Sigmoid colon (tissue), 6 donors: ENCODE measurements at regions not wholly inside any gene's neighbourhood (a gene's known extent, or its start where the extent isn't known, plus 50 kb on each side); places are given as distances from the start of the nearest gene placed in this dataset.

ENCODE experiments used
- DNase-seq: peaks from one replicate; pipeline ENCODE4 v3.0.0-alpha.2; 2019
- H3K27ac ChIP-seq, 4 donors: fragments of 200-600 bp; sonication (generic); one replicate each; pipeline ENCODE4 v1.5.1; 2016 to 2019; ENCODE audit warnings: mild to moderate bottlenecking in 1 of 4
- H3K27me3 ChIP-seq, 3 donors: fragments of 200-600 bp; sonication (generic); one replicate each; pipeline ENCODE4 v1.5.1; 2019; ENCODE audit warnings: mild to moderate bottlenecking in 1 of 3
- H3K36me3 ChIP-seq, 4 donors: fragments of 200-600 bp; sonication (generic); one replicate each; pipeline ENCODE4 v1.5.1; 2016 to 2019
- H3K4me1 ChIP-seq, 4 donors: fragments of 200-600 bp; sonication (generic); one replicate each; pipeline ENCODE4 v1.5.1; 2017 to 2019
- H3K4me3 ChIP-seq, 4 donors: fragments of 200-600 bp; sonication (generic); one replicate each; pipeline ENCODE4 v1.5.1; 2017 to 2019; ENCODE audit warnings: mild to moderate bottlenecking in 2 of 4, moderate library complexity in 1 of 4
- H3K9me3 ChIP-seq, 4 donors: fragments of 200-600 bp in 3 of 4; sonication (generic) in 3 of 4; one replicate each; pipeline versions ENCODE4 v1.5.1 to v1.6.1; 2013 to 2019
- EP300 ChIP-seq, 4 donors: sonication (generic); formaldehyde crosslinking; IDR thresholded peaks; one replicate each; pipeline ENCODE4 v1.6.1; 2017; ENCODE audit warnings: antibody characterized with exemption in 4 of 4
- POLR2A ChIP-seq, 2 donors: fragments of 450-650 bp; IDR thresholded peaks; one replicate each; pipeline ENCODE4 v1.6.1; 2016; ENCODE audit warnings: antibody characterized with exemption in 2 of 2, mild to moderate bottlenecking in 2 of 2, moderate library complexity in 2 of 2
- POLR2AphosphoS5 ChIP-seq, 4 donors: sonication (generic); formaldehyde crosslinking; IDR thresholded peaks; one replicate each; pipeline ENCODE4 v1.6.1; 2017; ENCODE audit warnings: antibody characterized with exemption in 4 of 4
- WGBS, 2 donors: extraction: QIAGEN DNeasy Blood & Tissue Kit; methylation state at CpG; one replicate each; pipeline ENCODE4 v1.1.7; 2013; 5-methylcytosine and 5-hydroxymethylcytosine counted together
- intact Hi-C: fragments of 100-400 bp; cut with DNase I; formaldehyde crosslinking; loops from one replicate; pipeline ENCODE4 v1.15.1; 2023
- small RNA-seq, 3 donors: library from RNA; depleted of rRNA; stranded (forward); fragments of <200 nt; gene quantifications; one replicate each; pipeline ENCODE3, GENCODE V24; 2016
- TF ChIP-seq, protein P1 (sequence below), 4 experiments: fragments of 450-650 bp in 3 of 4; fragments of 200-600 bp in 1 of 4; IDR thresholded peaks; one replicate each; pipeline ENCODE4 v1.5.1; 2016 to 2019; ENCODE audit warnings: antibody characterized with exemption in 4 of 4, mild to moderate bottlenecking in 3 of 4, moderate library complexity in 2 of 4
- donor health status: healthy with polysubstance abuse.
- donor health status: healthy.

DNA sequence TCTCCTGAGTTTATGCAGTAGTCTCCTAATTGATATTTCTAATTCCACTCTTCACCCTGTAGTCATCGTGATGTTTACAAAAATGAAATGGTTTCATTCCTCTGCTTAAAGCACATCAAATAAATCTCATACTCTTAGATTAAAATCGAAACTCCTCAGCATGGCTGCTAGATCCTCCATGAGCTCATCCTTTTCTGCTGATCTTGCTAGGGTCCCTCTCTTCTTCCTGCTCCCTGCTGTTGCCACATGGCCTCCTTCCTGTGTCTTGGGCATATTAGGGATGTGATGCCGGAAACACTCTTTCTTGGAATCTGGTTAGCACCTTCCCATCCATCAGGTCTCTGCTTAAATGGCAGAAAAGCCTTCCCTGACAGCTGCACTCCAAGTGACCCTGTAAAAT is 59.5 kb upstream of the MEGF10 start:
- TF ChIP-seq EP300 (IDR thresholded peaks at IDR 0.05), result no peak
- no peak for TF ChIP-seq POLR2AphosphoS5 (IDR thresholded peaks at IDR 0.05)
- TF ChIP-seq POLR2A (IDR thresholded peaks at IDR 0.05), result no peak
- TF ChIP-seq, protein P1, sequence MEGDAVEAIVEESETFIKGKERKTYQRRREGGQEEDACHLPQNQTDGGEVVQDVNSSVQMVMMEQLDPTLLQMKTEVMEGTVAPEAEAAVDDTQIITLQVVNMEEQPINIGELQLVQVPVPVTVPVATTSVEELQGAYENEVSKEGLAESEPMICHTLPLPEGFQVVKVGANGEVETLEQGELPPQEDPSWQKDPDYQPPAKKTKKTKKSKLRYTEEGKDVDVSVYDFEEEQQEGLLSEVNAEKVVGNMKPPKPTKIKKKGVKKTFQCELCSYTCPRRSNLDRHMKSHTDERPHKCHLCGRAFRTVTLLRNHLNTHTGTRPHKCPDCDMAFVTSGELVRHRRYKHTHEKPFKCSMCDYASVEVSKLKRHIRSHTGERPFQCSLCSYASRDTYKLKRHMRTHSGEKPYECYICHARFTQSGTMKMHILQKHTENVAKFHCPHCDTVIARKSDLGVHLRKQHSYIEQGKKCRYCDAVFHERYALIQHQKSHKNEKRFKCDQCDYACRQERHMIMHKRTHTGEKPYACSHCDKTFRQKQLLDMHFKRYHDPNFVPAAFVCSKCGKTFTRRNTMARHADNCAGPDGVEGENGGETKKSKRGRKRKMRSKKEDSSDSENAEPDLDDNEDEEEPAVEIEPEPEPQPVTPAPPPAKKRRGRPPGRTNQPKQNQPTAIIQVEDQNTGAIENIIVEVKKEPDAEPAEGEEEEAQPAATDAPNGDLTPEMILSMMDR (IDR thresholded peaks at IDR 0.05), result no peak
- DNase-seq, result no peak
- WGBS, 2 donors, result 91 to 92% methylated on average over 3 of the region's 3 CpGs
- no peaks in the 10 kb centered on the region for H3K27me3 ChIP-seq
- no peaks in the 10 kb centered on the region for H3K36me3 ChIP-seq
- no peaks in the 10 kb centered on the region for H3K9me3 ChIP-seq
- H3K4me1 ChIP-seq, result peaks cover 0 to 11% (median 5%) of the 10 kb centered on the region in 4 donors
- intact Hi-C loops, result no loop called here
- no peak overlapping the region for H3K4me3 ChIP-seq
- H3K27ac ChIP-seq, result no peak overlapping the region

DNA sequence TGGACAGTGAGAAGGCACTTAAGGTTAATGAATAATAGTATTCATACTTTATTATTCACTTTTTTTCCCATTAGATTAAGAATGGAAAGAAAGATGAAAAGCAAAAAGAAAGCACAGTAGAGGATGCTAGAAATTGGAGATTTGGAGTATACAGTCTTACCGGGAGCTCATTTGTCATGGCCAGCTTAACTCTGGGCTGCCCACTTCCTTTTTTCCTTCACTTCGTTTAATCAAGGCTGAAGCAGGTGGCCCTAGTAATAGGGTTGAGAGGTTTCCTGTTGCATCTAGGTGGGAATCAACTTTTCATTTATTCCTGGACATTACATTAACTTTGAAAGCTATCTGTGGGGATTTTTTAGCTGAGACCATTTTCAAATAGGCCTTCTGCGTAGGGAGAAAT is 57.0 kb upstream of the MEGF10 start:
- 72 to 84% methylated on average over 3 of the region's 3 CpGs for WGBS, 2 donors
- no peak for DNase-seq
- no peaks in the 10 kb centered on the region for H3K27me3 ChIP-seq
- H3K4me3 ChIP-seq, result no peak overlapping the region
- intact Hi-C loops, result no loop called here
- peaks cover 0 to 11% (median 5%) of the 10 kb centered on the region in 4 donors for H3K4me1 ChIP-seq
- no peaks in the 10 kb centered on the region for H3K9me3 ChIP-seq
- H3K36me3 ChIP-seq, result no peaks in the 10 kb centered on the region
- TF ChIP-seq POLR2AphosphoS5 (IDR thresholded peaks at IDR 0.05) (no peak), EP300 (IDR thresholded peaks at IDR 0.05) (no peak), POLR2A (IDR thresholded peaks at IDR 0.05) (no peak)
- TF ChIP-seq, protein P1 (IDR thresholded peaks at IDR 0.05), result no peak
- no peak overlapping the region for H3K27ac ChIP-seq

DNA sequence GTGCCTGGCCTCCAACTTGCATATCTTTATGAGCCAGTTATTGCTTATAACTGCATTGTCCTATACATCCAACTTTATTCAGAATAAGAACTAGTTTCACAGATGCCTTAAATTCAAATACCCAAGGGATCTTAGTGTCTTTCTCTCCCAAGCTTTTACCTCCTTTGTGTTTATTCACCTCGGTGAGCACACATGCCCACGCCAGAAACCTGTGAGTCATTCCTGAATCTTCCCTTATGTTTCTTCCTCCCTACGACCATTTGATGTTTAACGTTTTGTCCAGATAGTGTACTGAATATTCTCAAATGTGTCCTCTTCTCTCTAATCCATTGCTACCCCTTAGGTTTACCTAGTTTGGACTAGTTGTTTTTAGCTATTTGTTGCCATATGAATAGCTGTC is 55.5 kb upstream of the MEGF10 start:
- Histone ChIP-seq H3K36me3 (no peaks in the 10 kb centered on the region), H3K27me3 (no peaks in the 10 kb centered on the region), H3K9me3 (no peaks in the 10 kb centered on the region), H3K4me3 (no peak overlapping the region), H3K4me1 (no peaks in the 10 kb centered on the region), H3K27ac (no peak overlapping the region)
- DNase-seq, result no peak
- WGBS, 2 donors, result 90 to 91% methylated on average over 4 of the region's 4 CpGs
- intact Hi-C loops, result no loop called here
- TF ChIP-seq POLR2AphosphoS5 (IDR thresholded peaks at IDR 0.05) (no peak), EP300 (IDR thresholded peaks at IDR 0.05) (no peak), POLR2A (IDR thresholded peaks at IDR 0.05) (no peak)
- TF ChIP-seq, protein P1 (IDR thresholded peaks at IDR 0.05), result no peak

DNA sequence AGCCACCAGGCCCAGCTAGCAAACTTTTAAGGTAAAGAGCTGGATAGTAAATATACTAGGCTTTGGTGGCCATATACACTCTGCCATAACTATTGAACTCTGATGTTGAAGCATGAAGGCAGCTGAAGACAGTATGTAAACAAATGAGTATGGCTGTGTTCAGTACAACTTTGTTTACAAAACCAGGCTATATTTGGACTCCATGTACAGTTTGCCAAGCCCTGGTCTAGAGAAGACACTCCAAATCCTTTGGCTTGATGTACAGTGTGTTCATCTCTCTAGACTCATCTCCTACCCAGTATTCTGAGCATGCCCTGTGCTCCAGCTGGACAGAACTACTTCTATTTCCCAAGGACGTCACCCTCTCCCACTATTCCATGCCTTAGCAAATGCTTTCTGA is 54.3 kb upstream of the MEGF10 start:
- Histone ChIP-seq H3K4me3 (no peak overlapping the region), H3K9me3 (no peaks in the 10 kb centered on the region), H3K36me3 (no peaks in the 10 kb centered on the region), H3K27ac (no peak overlapping the region), H3K27me3 (no peaks in the 10 kb centered on the region), H3K4me1 (no peaks in the 10 kb centered on the region)
- 82 to 83% methylated on average over 1 of the region's 1 CpG for WGBS, 2 donors
- TF ChIP-seq POLR2AphosphoS5 (IDR thresholded peaks at IDR 0.05) (no peak), EP300 (IDR thresholded peaks at IDR 0.05) (no peak), POLR2A (IDR thresholded peaks at IDR 0.05) (no peak)
- TF ChIP-seq, protein P1 (IDR thresholded peaks at IDR 0.05), result no peak
- intact Hi-C loops, result no loop called here
- DNase-seq, result no peak

Small RNA genes in the stretch of these regions (small RNA-seq; reads per million reads assigned to genes)
- gene AC011416.2 (0 reads per million in 3 donors), gene MRPS5P3 (0 reads per million in 3 donors)
